ENCODE measurements at regions not wholly inside any gene's neighbourhood (a gene's known extent, or its start where the extent isn't known, plus 50 kb on each side); places are given as distances from the start of the nearest gene placed in this dataset.

- H3K27me3 ChIP-seq, result peaks cover 0 to 56% (median 16%) of the 10 kb centered on the region in 7 donors
- WGBS, 2 donors, result 54 to 59% methylated on average over 10 of the region's 10 CpGs
- intact Hi-C loops (cut with DNase I), result no loop called here
- no peaks in the 10 kb centered on the region for H3K4me1 ChIP-seq
- H3K4me3 ChIP-seq, result no peak overlapping the region
- TF ChIP-seq, protein P1, sequence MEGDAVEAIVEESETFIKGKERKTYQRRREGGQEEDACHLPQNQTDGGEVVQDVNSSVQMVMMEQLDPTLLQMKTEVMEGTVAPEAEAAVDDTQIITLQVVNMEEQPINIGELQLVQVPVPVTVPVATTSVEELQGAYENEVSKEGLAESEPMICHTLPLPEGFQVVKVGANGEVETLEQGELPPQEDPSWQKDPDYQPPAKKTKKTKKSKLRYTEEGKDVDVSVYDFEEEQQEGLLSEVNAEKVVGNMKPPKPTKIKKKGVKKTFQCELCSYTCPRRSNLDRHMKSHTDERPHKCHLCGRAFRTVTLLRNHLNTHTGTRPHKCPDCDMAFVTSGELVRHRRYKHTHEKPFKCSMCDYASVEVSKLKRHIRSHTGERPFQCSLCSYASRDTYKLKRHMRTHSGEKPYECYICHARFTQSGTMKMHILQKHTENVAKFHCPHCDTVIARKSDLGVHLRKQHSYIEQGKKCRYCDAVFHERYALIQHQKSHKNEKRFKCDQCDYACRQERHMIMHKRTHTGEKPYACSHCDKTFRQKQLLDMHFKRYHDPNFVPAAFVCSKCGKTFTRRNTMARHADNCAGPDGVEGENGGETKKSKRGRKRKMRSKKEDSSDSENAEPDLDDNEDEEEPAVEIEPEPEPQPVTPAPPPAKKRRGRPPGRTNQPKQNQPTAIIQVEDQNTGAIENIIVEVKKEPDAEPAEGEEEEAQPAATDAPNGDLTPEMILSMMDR (IDR thresholded peaks at IDR 0.05), result no peak
- DNase-seq, result no peak
- no peak for ATAC-seq
- no peak overlapping the region for H3K27ac ChIP-seq
- H3K9me3 ChIP-seq, result peaks cover 0 to 4% (median 0%) of the 10 kb centered on the region in 11 donors
- no peaks in the 10 kb centered on the region for H3K36me3 ChIP-seq
Measured at GRCh38 chr20:46791722-46792416, 82.4 kb downstream of the SLC2A10 start.

GRCh38 chr20:46797206-46797605 lies 87.8 kb downstream of the SLC2A10 start:
- Histone ChIP-seq H3K27me3 (peaks cover 0 to 79% (median 13%) of the 10 kb centered on the region in 7 donors), H3K27ac (no peak overlapping the region), H3K36me3 (no peaks in the 10 kb centered on the region), H3K9me3 (peaks cover 0 to 4% (median 0%) of the 10 kb centered on the region in 11 donors), H3K4me1 (no peaks in the 10 kb centered on the region), H3K4me3 (no peak overlapping the region)
- DNase-seq (no peak), ATAC-seq (no peak)
- TF ChIP-seq, protein P1 (IDR thresholded peaks at IDR 0.05), result no peak
- WGBS, 2 donors, result 72 to 82% methylated on average over 5 of the region's 5 CpGs
- intact Hi-C loops (cut with DNase I), result no loop called here

DNA sequence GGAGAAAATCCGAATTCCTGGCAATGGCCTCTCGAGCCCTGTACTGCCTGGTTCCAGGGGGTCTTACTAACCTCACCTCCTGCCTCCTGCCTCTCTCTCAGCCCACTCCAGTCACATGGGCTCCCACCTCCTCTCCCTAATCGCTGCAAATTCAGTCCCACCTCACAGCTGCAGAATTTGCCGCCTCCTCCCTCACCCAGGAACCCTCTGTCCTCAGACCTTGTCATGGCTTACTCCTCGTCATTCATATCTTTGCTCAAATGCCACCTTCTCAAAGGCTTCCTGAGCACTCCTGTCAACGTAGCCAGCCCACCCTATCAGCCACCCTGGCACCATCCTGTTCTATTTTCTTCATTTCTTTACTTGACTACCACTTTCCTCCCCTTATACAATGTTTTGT lies 89.0 kb downstream of the SLC2A10 start:
- H3K27ac ChIP-seq, result no peak overlapping the region
- no peaks in the 10 kb centered on the region for H3K36me3 ChIP-seq
- peaks cover 0 to 4% (median 0%) of the 10 kb centered on the region in 11 donors for H3K9me3 ChIP-seq
- no peak for DNase-seq
- ATAC-seq, result no peak
- H3K4me3 ChIP-seq, result no peak overlapping the region
- WGBS, 2 donors, result 48 to 54% methylated on average over 6 of the region's 6 CpGs
- H3K4me1 ChIP-seq, result no peaks in the 10 kb centered on the region
- peaks cover 0 to 75% (median 13%) of the 10 kb centered on the region in 7 donors for H3K27me3 ChIP-seq
- intact Hi-C loops (cut with DNase I), result no loop called here
- TF ChIP-seq, protein P1 (IDR thresholded peaks at IDR 0.05), result no peak

DNA sequence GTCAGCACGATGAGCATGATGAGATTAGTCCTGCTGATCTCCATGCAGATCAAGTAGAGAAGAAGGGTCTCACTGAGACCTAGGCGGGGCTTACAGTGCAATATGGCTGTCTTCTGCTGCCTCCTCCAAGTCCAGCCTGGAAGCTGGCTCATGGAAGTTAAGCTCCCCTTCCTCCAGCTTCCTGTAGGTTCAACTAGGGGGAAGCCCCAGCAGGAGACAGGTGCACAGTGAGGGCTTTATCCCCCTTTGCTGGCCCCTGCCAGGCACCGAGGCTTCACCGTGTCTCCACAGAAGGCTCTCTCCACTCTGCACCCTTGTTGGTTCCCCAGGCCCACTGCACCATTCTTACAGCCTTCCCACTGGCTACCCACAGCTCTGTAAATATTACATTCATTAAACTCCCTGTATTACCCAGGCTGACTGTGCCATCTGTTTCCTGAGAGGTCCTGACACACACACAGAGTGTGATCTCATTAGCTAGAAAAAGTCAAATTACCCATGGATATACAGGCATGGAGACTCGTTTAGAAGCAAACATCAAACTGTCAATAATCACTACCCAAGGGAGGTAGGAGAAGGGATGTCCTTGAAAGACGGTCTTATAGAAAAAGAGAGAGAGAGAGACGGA lies 90.4 kb downstream of the SLC2A10 start:
- no peak for ATAC-seq
- peaks cover 0 to 67% (median 10%) of the 10 kb centered on the region in 7 donors for H3K27me3 ChIP-seq
- WGBS, 2 donors, result 58 to 63% methylated on average over 7 of the region's 7 CpGs
- TF ChIP-seq, protein P1 (IDR thresholded peaks at IDR 0.05), result no peak
- no peaks in the 10 kb centered on the region for H3K4me1 ChIP-seq
- H3K4me3 ChIP-seq, result no peak overlapping the region
- intact Hi-C loops (cut with DNase I), result no loop called here
- H3K9me3 ChIP-seq, result peaks cover 0 to 4% (median 0%) of the 10 kb centered on the region in 11 donors
- DNase-seq, result no peak
- H3K36me3 ChIP-seq, result no peaks in the 10 kb centered on the region
- no peak overlapping the region for H3K27ac ChIP-seq
